GM18505 (cell line): ENCODE measurements at regions not wholly inside any gene's neighbourhood (a gene's known extent, or its start where the extent isn't known, plus 50 kb on each side); places are given as distances from the start of the nearest gene placed in this dataset.

Source experiments
- ATAC-seq: cut with Tn5 transposase; IDR thresholded peaks from one replicate; pipeline ENCODE4 v1.9.1; 2021; ENCODE audit not compliant: unreplicated experiment
- POLR2A ChIP-seq: IDR thresholded peaks from 4 replicates; pipeline ENCODE4 v1.6.1; 2011; ENCODE audit warnings: borderline replicate concordance; ENCODE audit not compliant: insufficient read depth, insufficient read length; ENCODE audit errors: extremely low read depth

DNA sequence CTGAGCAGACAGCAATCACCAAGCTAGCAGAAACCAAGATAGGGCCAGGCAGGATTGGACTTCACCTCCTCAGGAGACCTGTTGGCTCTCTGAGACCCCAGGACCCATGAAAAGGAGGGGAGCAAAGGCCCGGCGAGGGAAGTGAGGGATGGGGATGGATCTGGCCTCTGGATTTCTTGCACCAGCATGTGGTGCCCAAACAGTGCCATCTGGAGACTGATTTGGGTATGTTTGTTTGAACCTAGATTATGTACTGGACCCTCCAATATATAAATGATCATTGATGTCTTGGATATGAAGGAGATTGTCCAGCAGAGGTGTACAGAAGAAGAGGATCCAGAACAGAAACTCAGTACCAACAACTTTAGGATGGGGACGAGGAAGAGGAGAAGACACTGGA, 83.4 kb upstream of the LY86 start:
- no peak for ATAC-seq
- TF ChIP-seq POLR2A: no peak

DNA sequence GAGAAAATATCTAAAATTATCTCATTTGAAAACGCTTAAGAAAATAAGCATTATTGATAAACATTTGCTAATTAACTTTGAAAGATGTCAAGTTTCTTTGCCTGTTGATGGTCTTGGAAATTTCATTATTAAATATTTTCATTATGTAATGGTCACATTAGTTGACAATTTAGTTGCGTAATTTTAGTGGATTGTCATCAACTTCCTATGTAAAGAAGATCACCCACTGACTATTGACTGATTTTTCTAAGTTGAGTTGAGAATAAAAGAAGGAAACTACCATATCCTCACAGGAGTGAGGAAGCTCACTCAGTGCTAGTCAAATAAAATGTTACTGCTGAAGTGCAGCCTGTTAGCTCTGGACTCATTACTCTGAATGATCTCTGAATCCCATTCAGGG, 79.9 kb upstream of the LY86 start:
- ATAC-seq: no peak

DNA sequence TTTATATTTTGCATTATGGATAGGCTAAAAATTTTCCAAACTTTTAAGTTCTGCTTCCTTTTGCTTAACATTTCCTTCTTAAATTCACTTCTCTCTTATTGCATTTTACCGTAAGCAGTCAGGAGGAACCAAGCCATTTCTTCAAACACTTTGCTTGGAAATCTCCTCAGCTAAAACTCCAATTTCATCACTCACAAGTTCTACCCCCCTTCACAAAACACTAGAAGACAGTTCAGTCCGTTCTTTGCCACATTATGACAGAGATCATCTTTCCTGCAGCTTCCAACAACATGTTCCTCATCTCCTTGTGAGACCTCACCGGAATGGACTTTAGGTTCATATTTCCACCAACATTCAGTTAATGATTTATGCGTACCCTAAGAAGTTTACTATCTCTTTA, 79.2 kb upstream of the LY86 start:
- ATAC-seq: no peak
- TF ChIP-seq POLR2A: no peak

More for the DNA sequence above, 79.9 kb upstream of the LY86 start:
- TF ChIP-seq POLR2A: no peak

DNA sequence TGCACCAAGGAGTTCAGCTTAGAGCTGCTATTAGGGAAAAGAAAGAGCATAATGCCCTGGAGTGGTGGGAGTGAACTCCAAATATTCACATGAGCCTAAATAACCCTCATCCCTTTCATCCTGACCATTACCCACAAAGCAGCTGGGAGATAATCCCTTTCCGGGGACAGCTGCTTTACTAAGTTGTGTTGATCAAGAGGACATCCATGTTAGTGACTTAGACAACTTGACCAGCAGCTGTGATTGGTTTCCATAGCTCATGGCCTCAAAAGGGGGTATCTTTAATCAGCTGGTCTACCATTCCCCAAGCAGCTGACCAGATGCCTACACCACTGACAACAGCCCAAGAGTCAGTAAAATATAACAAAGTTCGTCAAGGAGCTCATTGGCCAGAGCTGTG, 75.8 kb upstream of the LY86 start:
- no peak for ATAC-seq

DNA sequence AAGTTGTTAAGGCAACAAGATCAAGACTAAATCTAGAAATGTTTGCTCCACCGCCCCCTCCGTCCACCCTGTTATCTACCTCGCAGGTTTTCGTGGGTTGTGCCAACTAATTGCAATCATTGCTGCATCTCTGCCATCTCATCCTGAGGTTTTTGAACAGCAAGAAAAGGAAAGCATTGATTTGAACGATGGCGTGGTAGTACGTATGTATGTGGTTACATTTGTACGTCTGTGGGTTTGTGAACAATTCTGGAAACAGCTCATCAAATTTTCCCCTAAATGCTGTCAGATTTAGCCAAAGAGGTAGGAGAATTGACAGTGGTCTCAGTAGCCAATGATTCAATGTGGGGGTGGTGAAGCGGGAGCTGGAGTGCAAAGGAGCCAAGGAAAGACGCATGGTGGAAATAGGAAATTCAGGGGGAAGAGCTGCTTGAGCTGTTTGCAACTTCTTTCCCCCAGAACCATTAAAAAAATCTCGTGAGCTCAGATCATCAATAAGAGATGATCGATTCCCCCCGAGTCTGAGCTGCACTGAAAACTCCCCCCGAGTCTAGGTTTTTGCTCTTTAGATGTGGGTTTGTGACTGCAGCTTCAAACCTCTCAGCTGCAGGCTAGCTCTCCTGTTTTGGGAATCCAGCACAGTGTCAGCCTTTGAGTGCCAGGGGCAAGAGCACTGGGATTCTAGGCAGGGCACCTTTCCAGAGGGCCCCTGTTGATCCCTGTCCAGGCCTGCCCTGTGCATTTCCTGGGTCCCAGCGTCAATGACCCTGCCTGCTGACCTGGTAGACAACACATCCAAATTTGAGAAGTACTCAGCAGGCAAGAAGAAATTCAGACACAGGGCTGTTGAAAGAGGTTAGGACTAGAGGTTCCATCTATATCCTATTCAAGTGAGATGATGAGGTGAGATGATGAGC, 72.6 kb upstream of the LY86 start:
- peak; percentile 70 for ATAC-seq
- no peak for TF ChIP-seq POLR2A

More for the DNA sequence above, 75.8 kb upstream of the LY86 start:
- no peak for TF ChIP-seq POLR2A

DNA sequence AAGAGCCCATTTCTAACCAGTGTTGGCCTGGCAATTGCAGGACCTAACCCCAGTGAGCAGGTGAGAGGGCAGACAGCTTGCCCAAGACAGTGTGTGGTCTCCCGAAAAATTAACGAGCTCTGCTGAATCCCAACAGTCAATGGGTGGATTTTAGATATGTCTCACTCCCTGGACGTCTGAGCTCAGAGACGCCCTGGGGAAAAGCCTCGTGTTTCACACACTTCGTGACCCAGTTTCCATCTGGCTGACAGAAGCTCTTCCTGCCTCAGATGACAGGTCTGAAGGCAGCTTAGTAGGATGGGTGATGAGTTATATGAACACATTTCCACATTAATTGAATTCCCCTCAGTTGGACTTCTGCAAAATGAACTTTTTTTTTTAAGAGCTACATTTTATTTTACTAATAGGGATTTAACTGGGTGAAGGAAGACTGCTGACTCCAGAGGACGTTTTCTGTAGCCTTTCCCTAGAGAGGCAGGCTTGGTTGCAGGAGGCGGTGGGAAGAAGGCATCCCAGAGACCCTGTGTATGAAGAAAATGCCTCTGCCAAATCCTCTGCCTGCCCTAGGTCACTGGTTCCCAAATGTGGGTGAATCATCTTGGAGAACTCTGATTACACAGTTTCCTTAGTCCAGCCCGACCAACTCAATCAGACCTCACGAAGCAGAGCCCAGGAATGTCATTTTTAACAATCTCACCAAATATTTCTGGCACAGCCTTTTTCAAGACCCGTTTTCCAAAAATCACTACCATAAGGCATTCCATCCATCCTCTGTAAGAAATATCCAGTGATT, 71.7 kb upstream of the LY86 start:
- no peak for TF ChIP-seq POLR2A
- ATAC-seq: no peak

DNA sequence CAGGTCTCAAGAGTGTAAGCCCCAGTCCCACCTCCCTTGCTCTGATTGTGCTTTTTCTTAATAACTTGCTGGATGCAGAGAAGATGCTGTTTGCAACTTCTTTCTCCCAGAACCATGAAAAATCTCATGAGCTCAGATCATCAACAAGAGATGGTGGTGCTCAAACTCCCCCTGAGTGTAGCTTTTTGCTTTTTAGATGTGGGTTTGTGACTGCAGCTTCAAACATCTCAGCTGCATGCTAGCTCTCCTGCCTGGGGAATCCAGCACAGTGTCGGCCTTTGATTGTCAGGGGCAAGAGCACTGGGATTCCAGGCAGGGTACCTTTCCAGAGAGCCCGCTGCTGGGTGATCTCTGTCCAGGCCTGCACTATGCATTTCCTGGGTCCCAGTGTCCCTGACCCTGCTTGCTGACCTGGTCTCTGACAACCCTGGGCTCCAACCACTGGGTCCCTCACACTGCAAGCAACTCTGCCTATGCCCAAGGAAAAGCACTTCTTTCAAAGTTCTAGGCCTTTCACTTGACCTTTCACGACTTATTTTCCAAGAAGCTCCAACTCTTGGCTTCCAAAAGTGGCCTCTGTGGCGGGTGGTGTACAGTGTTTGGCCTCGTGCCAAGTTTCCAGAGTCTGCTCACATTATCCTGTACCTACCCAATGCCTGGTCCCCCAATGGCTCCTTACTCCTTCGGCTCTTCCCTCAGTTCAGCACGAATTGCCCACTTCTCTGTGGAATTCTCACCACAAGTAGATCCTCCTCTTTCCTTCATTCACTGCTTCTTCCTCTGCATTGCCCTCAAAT, 69.7 kb upstream of the LY86 start:
- TF ChIP-seq POLR2A: no peak
- no peak for ATAC-seq

DNA sequence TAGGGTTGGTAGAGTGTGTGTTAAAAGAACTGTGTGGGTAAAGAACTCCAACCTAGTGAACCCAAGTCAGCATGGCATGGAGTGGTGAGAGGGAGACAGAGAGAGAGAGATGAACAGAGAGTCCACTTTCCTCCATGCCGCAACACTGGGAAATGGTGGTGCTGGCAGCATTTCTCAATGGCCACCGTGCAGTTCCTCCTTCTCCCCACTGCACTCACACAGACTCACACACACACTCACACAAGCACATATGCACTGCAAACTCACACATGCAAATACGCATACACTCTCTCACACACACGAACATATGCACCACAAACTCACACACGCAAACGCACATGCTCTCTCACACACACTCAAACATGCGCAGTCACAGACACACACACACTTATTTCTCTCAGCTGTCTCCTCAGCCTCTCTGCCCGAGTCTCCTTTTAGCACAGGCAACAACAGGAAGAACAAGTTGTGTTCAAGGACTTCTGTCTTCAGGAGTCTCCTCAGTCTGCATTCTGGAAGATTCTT, 66.5 kb upstream of the LY86 start:
- no peak for TF ChIP-seq POLR2A
- no peak for ATAC-seq

DNA sequence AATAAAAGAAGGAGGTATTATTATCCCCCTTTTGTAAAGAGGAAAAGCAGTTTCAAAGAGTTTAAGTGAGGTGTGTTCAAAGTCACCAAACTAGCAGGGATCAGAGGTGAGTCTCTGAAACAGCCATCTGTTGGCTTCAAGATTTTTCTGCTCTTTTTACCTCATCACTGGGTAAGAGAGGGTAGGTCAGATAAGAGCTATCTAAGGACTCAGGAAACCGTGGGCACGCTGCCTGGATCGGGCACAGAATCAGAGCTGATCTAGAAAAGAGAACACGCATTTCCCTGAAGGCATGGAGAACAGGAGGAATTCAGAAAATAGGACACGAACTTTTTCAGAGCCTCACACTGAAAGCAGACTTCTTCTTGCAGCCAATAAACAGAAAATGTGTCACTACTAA, 65.8 kb upstream of the LY86 start:
- no peak for TF ChIP-seq POLR2A
- no peak for ATAC-seq

DNA sequence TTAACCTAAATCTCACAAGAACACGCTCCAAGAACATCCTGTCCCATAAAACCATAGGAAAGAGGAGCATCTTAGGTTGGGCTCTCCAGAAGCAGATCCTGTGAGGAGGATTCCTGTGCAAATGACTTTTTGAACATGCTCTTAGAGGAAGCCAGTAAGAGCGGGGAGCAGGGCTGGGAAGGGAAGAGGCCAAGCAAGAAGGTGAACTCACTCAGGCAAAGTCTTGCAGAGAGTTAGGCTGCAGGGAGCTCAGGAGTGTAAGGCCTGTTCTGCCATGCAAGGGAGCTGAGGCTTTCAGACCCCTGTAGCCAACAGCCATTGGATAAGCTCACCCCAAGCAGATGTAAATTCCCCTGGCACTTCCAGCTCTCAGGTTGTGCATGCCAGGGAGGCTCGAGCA, 63.6 kb upstream of the LY86 start:
- TF ChIP-seq POLR2A: no peak
- no peak for ATAC-seq

DNA sequence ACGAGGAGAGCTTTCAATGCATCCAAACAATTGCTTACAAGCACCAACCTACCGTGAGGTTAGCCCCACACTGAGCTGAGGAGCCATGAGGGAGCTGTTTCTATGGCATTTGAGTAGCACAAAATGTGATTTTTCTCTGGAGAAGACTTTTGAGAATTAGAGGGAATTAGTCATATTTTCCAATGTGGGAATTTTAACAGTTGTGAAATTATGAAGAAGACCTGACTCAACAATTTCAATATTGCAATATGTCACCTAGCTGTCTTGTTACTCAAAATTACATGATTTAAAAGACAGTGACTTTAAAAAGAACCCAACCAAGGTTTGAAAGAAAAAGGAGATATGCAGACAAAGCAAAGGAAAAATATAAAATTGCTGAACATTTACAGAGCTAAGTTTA, 62.6 kb upstream of the LY86 start:
- no peak for ATAC-seq
- no peak for TF ChIP-seq POLR2A

DNA sequence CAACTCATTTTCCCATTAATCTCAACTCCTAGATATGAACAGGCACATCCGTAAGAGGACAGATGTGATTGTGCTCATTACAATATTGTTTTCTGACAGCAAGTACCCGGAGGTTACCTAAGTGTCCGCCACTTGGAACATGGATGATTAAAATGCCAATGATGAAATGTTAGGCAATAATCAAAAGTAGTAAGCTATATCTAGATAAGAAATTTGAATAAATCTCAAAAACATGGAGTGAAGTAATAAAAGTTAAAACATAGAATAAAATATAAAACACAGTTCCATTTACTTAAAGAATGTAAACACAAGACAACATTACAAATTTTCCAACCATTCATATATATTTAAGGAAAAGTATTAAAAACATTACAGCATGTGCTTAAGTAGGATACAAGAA, 59.2 kb upstream of the LY86 start:
- ATAC-seq: no peak
- no peak for TF ChIP-seq POLR2A

DNA sequence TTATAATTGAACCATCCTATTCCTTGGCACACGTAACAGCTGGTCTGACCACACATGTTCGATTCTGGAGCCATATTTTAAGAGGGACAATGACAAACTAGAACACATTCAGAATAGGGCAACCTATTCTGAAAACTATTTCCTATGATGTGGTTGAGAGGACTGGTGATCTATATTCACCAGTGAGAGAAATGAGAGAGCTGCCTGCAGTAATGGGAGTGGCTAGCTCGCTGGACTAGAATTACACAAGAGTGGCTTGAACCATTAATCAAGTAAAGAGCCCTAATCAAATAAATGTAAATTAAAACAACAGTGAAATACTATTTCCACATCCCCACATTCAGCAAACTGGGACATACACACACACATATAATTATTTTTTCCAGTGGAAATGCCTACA, 55.3 kb upstream of the LY86 start:
- ATAC-seq: no peak
- no peak for TF ChIP-seq POLR2A

DNA sequence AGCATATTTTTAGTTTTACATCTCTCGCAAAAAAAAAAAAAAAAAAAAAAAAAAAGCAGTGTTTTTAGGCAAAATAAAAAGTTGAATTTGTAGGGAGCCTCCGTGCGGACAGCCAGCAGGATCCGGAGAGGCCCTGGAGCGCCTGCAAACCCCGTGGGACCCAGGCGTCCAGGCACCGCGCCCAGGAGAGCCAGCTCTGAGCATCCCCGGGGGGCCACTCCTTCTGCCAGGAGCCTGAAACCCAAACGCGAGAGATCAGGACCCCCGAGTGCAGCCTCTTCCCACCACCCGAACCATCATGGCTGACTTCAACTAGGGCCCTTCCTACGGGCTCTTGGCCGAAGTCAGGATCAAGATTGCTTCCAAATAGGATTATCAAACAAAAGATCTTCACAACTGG, 54.1 kb upstream of the LY86 start:
- no peak for TF ChIP-seq POLR2A

More for the DNA sequence above, 54.1 kb upstream of the LY86 start:
- no peak for ATAC-seq
